ENCODE measurements at regions not wholly inside any gene's neighbourhood (a gene's known extent, or its start where the extent isn't known, plus 50 kb on each side); places are given as distances from the start of the nearest gene placed in this dataset.

DNA sequence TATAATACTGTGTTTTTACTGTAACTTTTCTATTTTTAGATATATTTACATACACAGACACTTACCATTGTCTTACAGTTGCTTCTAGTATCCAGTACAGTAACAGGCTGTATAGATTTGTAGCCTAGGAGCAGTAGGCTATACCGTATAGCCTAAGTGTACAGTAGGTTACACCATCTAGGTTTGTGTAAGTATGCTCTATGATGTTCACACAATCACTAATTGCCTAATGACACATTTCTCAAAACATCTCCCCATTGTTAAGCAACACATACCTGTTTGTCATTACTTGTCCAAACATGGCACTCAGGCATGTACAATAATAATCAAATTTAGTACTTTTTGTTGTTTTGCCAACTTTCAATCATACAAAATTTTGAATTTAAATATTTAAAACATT, 757.3 kb downstream of the DOK5 start:
- no peak for ATAC-seq
- TF ChIP-seq ZFP3 (CRISPR knock-in tag; IDR thresholded peaks at IDR 0.05) (no peak), SNAI2 (CRISPR knock-in tag; IDR thresholded peaks at IDR 0.05) (no peak)

DNA sequence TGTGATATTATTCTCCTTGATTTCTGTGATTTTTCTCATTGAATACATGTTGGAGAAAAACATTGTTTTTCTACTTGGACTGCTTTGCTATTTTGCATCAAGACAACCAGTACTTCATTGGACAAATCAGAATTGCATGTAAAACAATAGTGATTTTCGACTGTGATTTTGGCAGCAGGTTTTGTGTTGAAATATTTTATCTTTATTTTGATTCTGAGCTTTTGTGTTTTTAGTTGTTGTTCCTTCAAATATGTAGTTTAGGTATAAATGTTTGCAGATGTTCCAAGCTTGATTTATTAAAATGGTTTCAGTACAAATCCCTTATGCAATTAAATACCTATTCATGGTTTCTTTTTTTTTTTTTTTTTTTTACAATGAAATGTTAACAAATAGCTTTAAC, 754.1 kb downstream of the DOK5 start:
- ATAC-seq: no peak
- TF ChIP-seq PPARA (CRISPR knock-in tag; IDR thresholded peaks at IDR 0.05; ENCODE audit: borderline replicate concordance): no peak
- TF ChIP-seq ESRRG (CRISPR knock-in tag; IDR thresholded peaks at IDR 0.05): no peak
- no peak for TF ChIP-seq ZC3H10 (CRISPR knock-in tag; IDR thresholded peaks at IDR 0.05)
- no peak for TF ChIP-seq BACH2 (CRISPR knock-in tag; IDR thresholded peaks at IDR 0.05; ENCODE audit: borderline replicate concordance)
- TF ChIP-seq ZFP30 (CRISPR knock-in tag; IDR thresholded peaks at IDR 0.05): no peak
- TF ChIP-seq ZFP3 (CRISPR knock-in tag; IDR thresholded peaks at IDR 0.05): no peak
- TF ChIP-seq RARB (CRISPR knock-in tag; IDR thresholded peaks at IDR 0.05): no peak
- TF ChIP-seq ISL1 (CRISPR knock-in tag; IDR thresholded peaks at IDR 0.05): no peak
- TF ChIP-seq, protein P1, sequence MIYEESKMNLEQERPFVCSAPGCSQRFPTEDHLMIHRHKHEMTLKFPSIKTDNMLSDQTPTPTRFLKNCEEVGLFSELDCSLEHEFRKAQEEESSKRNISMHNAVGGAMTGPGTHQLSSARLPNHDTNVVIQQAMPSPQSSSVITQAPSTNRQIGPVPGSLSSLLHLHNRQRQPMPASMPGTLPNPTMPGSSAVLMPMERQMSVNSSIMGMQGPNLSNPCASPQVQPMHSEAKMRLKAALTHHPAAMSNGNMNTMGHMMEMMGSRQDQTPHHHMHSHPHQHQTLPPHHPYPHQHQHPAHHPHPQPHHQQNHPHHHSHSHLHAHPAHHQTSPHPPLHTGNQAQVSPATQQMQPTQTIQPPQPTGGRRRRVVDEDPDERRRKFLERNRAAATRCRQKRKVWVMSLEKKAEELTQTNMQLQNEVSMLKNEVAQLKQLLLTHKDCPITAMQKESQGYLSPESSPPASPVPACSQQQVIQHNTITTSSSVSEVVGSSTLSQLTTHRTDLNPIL (CRISPR knock-in tag; IDR thresholded peaks at IDR 0.05; ENCODE audit: low read depth): no peak
- no peak for TF ChIP-seq CSDC2 (CRISPR knock-in tag; IDR thresholded peaks at IDR 0.05)
- TF ChIP-seq TOX (CRISPR knock-in tag; IDR thresholded peaks at IDR 0.05; ENCODE audit: borderline replicate concordance): no peak
- TF ChIP-seq, protein P2, sequence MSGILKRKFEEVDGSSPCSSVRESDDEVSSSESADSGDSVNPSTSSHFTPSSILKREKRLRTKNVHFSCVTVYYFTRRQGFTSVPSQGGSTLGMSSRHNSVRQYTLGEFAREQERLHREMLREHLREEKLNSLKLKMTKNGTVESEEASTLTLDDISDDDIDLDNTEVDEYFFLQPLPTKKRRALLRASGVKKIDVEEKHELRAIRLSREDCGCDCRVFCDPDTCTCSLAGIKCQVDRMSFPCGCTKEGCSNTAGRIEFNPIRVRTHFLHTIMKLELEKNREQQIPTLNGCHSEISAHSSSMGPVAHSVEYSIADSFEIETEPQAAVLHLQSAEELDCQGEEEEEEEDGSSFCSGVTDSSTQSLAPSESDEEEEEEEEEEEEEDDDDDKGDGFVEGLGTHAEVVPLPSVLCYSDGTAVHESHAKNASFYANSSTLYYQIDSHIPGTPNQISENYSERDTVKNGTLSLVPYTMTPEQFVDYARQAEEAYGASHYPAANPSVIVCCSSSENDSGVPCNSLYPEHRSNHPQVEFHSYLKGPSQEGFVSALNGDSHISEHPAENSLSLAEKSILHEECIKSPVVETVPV (CRISPR knock-in tag; IDR thresholded peaks at IDR 0.05): no peak
- TF ChIP-seq, protein P3, sequence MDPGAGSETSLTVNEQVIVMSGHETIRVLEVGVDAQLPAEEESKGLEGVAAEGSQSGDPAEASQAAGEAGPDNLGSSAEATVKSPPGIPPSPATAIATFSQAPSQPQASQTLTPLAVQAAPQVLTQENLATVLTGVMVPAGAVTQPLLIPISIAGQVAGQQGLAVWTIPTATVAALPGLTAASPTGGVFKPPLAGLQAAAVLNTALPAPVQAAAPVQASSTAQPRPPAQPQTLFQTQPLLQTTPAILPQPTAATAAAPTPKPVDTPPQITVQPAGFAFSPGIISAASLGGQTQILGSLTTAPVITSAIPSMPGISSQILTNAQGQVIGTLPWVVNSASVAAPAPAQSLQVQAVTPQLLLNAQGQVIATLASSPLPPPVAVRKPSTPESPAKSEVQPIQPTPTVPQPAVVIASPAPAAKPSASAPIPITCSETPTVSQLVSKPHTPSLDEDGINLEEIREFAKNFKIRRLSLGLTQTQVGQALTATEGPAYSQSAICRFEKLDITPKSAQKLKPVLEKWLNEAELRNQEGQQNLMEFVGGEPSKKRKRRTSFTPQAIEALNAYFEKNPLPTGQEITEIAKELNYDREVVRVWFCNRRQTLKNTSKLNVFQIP (CRISPR knock-in tag; IDR thresholded peaks at IDR 0.05; ENCODE audit: borderline replicate concordance, low read depth): no peak

DNA sequence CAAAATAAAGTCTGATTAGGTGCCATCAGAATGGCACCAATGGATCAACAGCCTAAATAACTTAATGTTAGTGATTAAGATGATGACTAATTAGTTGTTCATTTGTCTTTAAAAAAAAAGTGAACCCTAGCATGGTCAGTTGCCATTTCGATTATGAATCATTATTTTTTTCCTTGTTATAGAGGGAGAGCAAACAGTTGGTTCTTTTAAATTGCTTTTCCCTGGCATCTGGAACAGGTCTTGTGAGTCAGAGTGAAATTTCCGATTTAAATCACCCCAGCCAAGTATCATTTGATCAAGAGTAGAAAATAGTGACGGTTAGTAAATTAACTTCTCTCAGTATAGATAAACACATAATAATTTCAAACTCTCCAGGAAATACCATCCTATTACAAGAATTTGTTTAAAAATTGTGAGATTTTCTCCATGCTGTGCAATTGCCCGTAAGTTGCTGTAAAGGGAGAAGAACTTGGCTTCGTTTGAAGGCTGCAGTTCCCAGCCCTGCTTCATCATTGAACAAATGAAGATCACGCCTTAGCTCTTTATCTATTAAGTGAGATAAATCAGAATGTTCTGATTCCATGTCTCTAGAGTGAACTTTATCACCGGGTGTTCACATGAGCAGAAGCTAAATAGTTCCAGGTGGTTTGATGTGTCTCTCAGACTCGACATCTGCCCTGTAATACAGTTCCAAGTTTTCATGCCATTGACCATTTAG, 741.3 kb downstream of the DOK5 start:
- no peak for TF ChIP-seq ZNF565 (CRISPR knock-in tag; conservative IDR thresholded peaks at IDR 0.05; ENCODE audit: low read depth)
- no peak for TF ChIP-seq TOX (CRISPR knock-in tag; IDR thresholded peaks at IDR 0.05; ENCODE audit: borderline replicate concordance)
- TF ChIP-seq ESRRG (CRISPR knock-in tag; IDR thresholded peaks at IDR 0.05): no peak
- no peak for TF ChIP-seq ZC3H10 (CRISPR knock-in tag; IDR thresholded peaks at IDR 0.05)
- TF ChIP-seq PPARA (CRISPR knock-in tag; IDR thresholded peaks at IDR 0.05; ENCODE audit: borderline replicate concordance): no peak
- TF ChIP-seq, protein P3 (CRISPR knock-in tag; IDR thresholded peaks at IDR 0.05; ENCODE audit: borderline replicate concordance, low read depth): no peak
- TF ChIP-seq, protein P4, sequence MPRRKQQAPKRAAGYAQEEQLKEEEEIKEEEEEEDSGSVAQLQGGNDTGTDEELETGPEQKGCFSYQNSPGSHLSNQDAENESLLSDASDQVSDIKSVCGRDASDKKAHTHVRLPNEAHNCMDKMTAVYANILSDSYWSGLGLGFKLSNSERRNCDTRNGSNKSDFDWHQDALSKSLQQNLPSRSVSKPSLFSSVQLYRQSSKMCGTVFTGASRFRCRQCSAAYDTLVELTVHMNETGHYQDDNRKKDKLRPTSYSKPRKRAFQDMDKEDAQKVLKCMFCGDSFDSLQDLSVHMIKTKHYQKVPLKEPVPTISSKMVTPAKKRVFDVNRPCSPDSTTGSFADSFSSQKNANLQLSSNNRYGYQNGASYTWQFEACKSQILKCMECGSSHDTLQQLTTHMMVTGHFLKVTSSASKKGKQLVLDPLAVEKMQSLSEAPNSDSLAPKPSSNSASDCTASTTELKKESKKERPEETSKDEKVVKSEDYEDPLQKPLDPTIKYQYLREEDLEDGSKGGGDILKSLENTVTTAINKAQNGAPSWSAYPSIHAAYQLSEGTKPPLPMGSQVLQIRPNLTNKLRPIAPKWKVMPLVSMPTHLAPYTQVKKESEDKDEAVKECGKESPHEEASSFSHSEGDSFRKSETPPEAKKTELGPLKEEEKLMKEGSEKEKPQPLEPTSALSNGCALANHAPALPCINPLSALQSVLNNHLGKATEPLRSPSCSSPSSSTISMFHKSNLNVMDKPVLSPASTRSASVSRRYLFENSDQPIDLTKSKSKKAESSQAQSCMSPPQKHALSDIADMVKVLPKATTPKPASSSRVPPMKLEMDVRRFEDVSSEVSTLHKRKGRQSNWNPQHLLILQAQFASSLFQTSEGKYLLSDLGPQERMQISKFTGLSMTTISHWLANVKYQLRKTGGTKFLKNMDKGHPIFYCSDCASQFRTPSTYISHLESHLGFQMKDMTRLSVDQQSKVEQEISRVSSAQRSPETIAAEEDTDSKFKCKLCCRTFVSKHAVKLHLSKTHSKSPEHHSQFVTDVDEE (CRISPR knock-in tag; IDR thresholded peaks at IDR 0.05): no peak
- no peak for TF ChIP-seq GLIS3 (CRISPR knock-in tag; IDR thresholded peaks at IDR 0.05)
- no peak for TF ChIP-seq ARNTL (CRISPR knock-in tag; IDR thresholded peaks at IDR 0.05; ENCODE audit: borderline replicate concordance, low read depth)
- no peak for TF ChIP-seq OSR1 (CRISPR knock-in tag; IDR thresholded peaks at IDR 0.05)
- TF ChIP-seq, protein P1 (CRISPR knock-in tag; IDR thresholded peaks at IDR 0.05; ENCODE audit: low read depth): no peak
- no peak for TF ChIP-seq TCF4 (CRISPR knock-in tag; IDR thresholded peaks at IDR 0.05; ENCODE audit: borderline replicate concordance)
- TF ChIP-seq SNAI2 (CRISPR knock-in tag; IDR thresholded peaks at IDR 0.05): no peak
- no peak for ATAC-seq

All from SK-N-SH treated with all-trans-retinoic acid at 6 μM for 48 hours (cell line).